GM23338 (cell line): ENCODE measurements at regions not wholly inside any gene's neighbourhood (a gene's known extent, or its start where the extent isn't known, plus 50 kb on each side); places are given as distances from the start of the nearest gene placed in this dataset.
A peak's percentile ranks its signal among the peaks of the same experiment; 100 is the strongest.

Source experiments
- ATAC-seq: fragments of 200-7000 bp; cut with Tn5 transposase; 3 replicates; pipeline ENCODE4 v1.9.1; 2020
- DNase-seq: peaks from one replicate; pipeline ENCODE4 v3.0.0-alpha.2; 2015; ENCODE audit warnings: low spot score
- H2AFZ ChIP-seq: fragments of 200-600 bp; sonication (generic); 2 replicates; pipeline ENCODE4 v1.8.0; 2016; ENCODE audit warnings: antibody characterized with exemption, mild to moderate bottlenecking, moderate library complexity
- H3F3A ChIP-seq: fragments of 200-600 bp; sonication (generic); replicated peaks from 2 replicates; pipeline ENCODE4 v1.8.0; 2017; ENCODE audit warnings: antibody characterized with exemption, mixed run types, low read depth
- H3K27ac ChIP-seq: fragments of 200-600 bp; sonication (generic); 2 replicates; pipeline ENCODE4 v1.6.1; 2016; ENCODE audit warnings: low read depth
- H3K27me3 ChIP-seq: fragments of 200-600 bp; sonication (generic); 2 replicates; pipeline ENCODE4 v1.8.0; 2016; ENCODE audit warnings: mild to moderate bottlenecking, mixed run types, moderate library complexity; ENCODE audit not compliant: insufficient read depth
- H3K36me3 ChIP-seq: fragments of 200-600 bp; sonication (generic); 2 replicates; pipeline ENCODE4 v1.8.0; 2016; ENCODE audit warnings: mild to moderate bottlenecking; ENCODE audit not compliant: insufficient read depth
- H3K4me1 ChIP-seq: fragments of 200-600 bp; sonication (generic); 2 replicates; pipeline ENCODE4 v1.8.0; 2016; ENCODE audit warnings: mild to moderate bottlenecking, moderate library complexity; ENCODE audit not compliant: insufficient read depth
- H3K4me2 ChIP-seq: fragments of 200-600 bp; sonication (generic); 2 replicates; pipeline ENCODE4 v1.7.1; 2017; ENCODE audit warnings: mixed run types
- H3K4me3 ChIP-seq: fragments of 200-600 bp; sonication (generic); 2 replicates; pipeline ENCODE4 v1.6.1; 2016; ENCODE audit warnings: mixed run types
- H3K79me2 ChIP-seq: fragments of 200-600 bp; sonication (generic); replicated peaks from 2 replicates; pipeline ENCODE4 v1.8.0; 2017; ENCODE audit warnings: mild to moderate bottlenecking; ENCODE audit not compliant: insufficient read depth
- H3K9me2 ChIP-seq: fragments of 200-600 bp; sonication (generic); 2 replicates; pipeline ENCODE4 v1.8.0; 2017; ENCODE audit not compliant: insufficient read depth
- H4K20me1 ChIP-seq: fragments of 200-600 bp; sonication (generic); replicated peaks from 2 replicates; pipeline ENCODE4 v1.8.0; 2017; ENCODE audit warnings: mild to moderate bottlenecking; ENCODE audit not compliant: insufficient read depth
- H3K27ac Mint-ChIP-seq: 2 replicates; pipeline ENCODE4 v1.8.0; 2020; ENCODE audit warnings: inconsistent platforms, mild to moderate bottlenecking, moderate library complexity, mixed read lengths
- H3K27me3 Mint-ChIP-seq: 3 replicates; pipeline ENCODE4 v1.8.0; 2022; ENCODE audit warnings: low read depth, mild to moderate bottlenecking, moderate library complexity, mixed read lengths, inconsistent platforms; ENCODE audit not compliant: insufficient read depth, poor library complexity
- H3K36me3 Mint-ChIP-seq: 3 replicates; pipeline ENCODE4 v1.8.0; 2021; ENCODE audit warnings: low read depth, mild to moderate bottlenecking, inconsistent platforms, moderate library complexity, mixed read lengths
- H3K4me1 Mint-ChIP-seq: 3 replicates; pipeline ENCODE4 v1.8.0; 2020; ENCODE audit warnings: mild to moderate bottlenecking, inconsistent platforms, mixed read lengths
- H3K4me3 Mint-ChIP-seq: 3 replicates; pipeline ENCODE4 v1.8.0; 2021; ENCODE audit warnings: moderate library complexity, mild to moderate bottlenecking, inconsistent platforms, mixed read lengths
- H3K9me3 Mint-ChIP-seq: 3 replicates; pipeline ENCODE4 v1.8.0; 2020; ENCODE audit warnings: moderate library complexity, mild to moderate bottlenecking, inconsistent platforms, mixed read lengths
- CREB1 ChIP-seq: fragments of 250-450 bp; sonication (Bioruptor Pico); IDR thresholded peaks from 2 replicates; pipeline ENCODE4 v1.5.0; 2020; ENCODE audit warnings: low read depth, mild to moderate bottlenecking, moderate library complexity
- CTCF ChIP-seq, 2 experiments: fragments of 200-600 bp in 1 of 2; sonication (generic) in 1 of 2; conservative IDR thresholded peaks; 2 replicates each; pipeline versions ENCODE4 v1.5.1 to v1.6.1; 2016 to 2017; ENCODE audit warnings: antibody characterized with exemption in 2 of 2, low read depth in 2 of 2, mild to moderate bottlenecking in 2 of 2, moderate library complexity in 1 of 2
- EZH2 ChIP-seq: fragments of 200-600 bp; sonication (generic); IDR thresholded peaks from one replicate; pipeline ENCODE4 v1.8.0; 2017; ENCODE audit warnings: antibody characterized with exemption, mild to moderate bottlenecking, low read depth; ENCODE audit not compliant: unreplicated experiment
- EZH2phosphoT487 ChIP-seq: fragments of 200-600 bp; sonication (generic); IDR thresholded peaks from one replicate; pipeline ENCODE4 v1.8.1; 2018; ENCODE audit warnings: antibody characterized with exemption; ENCODE audit not compliant: unreplicated experiment
- JUNB ChIP-seq: IDR thresholded peaks from one replicate; pipeline ENCODE4 v1.6.1; 2016; ENCODE audit warnings: antibody characterized with exemption; ENCODE audit not compliant: unreplicated experiment
- POLR2AphosphoS5 ChIP-seq: IDR thresholded peaks from 2 replicates; pipeline ENCODE4 v1.6.1; 2016; ENCODE audit warnings: antibody characterized with exemption, low read depth
- REST ChIP-seq: IDR thresholded peaks from one replicate; pipeline ENCODE4 v1.6.1; 2018; ENCODE audit warnings: antibody characterized with exemption; ENCODE audit not compliant: unreplicated experiment
- STAT1 ChIP-seq: IDR thresholded peaks from one replicate; pipeline ENCODE4 v1.6.1; 2016; ENCODE audit warnings: antibody characterized with exemption; ENCODE audit not compliant: unreplicated experiment
- ZNF114 ChIP-seq: fragments of 250-450 bp; sonication (Bioruptor Pico); IDR thresholded peaks from 2 replicates; pipeline ENCODE4 v1.5.0; 2020; ENCODE audit warnings: mild to moderate bottlenecking, moderate library complexity
- ZNF331 ChIP-seq: fragments of 250-450 bp; sonication (Bioruptor Pico); IDR thresholded peaks from 2 replicates; pipeline ENCODE4 v1.5.0; 2020; ENCODE audit warnings: low read depth, mild to moderate bottlenecking, moderate library complexity
- ZNF462 ChIP-seq: fragments of 250-450 bp; sonication (Bioruptor Pico); IDR thresholded peaks from 2 replicates; pipeline ENCODE4 v1.5.0; 2020; ENCODE audit warnings: mild to moderate bottlenecking, moderate library complexity

GRCh38 chr18:30527226-30527625 is 515.3 kb downstream of the DSC3 start:
- no peak overlapping the region for H3K27ac ChIP-seq
- DNase-seq (no peak), ATAC-seq (no peak; the same call in 2 of the 3 replicates)
- Mint-ChIP-seq H3K4me1 (peaks cover 21% of the 10 kb centered on the region), H3K27me3 (peaks cover 1% of the 10 kb centered on the region), H3K36me3 (no peaks in the 10 kb centered on the region), H3K9me3 (no peaks in the 10 kb centered on the region), H3K27ac (no peak overlapping the region; the same call in 1 of the 2 replicates), H3K4me3 (no peak overlapping the region)
- H3K79me2 ChIP-seq = no peaks in the 10 kb centered on the region
- peaks cover 18% of the 10 kb centered on the region for H3K4me1 ChIP-seq
- H3K9me2 ChIP-seq = no peaks in the 10 kb centered on the region
- H4K20me1 ChIP-seq = no peaks in the 10 kb centered on the region
- peaks cover under 1% of the 10 kb centered on the region; the same call in 1 of the 2 replicates for H3F3A ChIP-seq
- peak overlapping the region; percentile 9; the same call in 1 of the 2 replicates for H2AFZ ChIP-seq
- no peaks in the 10 kb centered on the region for H3K27me3 ChIP-seq
- no peak overlapping the region for H3K4me2 ChIP-seq
- no peak for TF ChIP-seq STAT1
- TF ChIP-seq ZNF462 (CRISPR knock-in tag) = no peak
- no peak for TF ChIP-seq CTCF (conservative IDR thresholded peaks at IDR 0.05; ENCODE audit: low read depth in 2 of 2)
- TF ChIP-seq POLR2AphosphoS5 = no peak
- no peak for TF ChIP-seq ZNF114 (CRISPR knock-in tag)
- no peak for TF ChIP-seq EZH2
- TF ChIP-seq EZH2phosphoT487 = no peak
- no peak for TF ChIP-seq CREB1 (CRISPR knock-in tag)
- TF ChIP-seq JUNB = no peak
- no peak for TF ChIP-seq REST
- TF ChIP-seq ZNF331 (CRISPR knock-in tag) = no peak
- H3K4me3 ChIP-seq = no peak overlapping the region
- H3K36me3 ChIP-seq = no peaks in the 10 kb centered on the region
